ENCODE measurements at regions not wholly inside any gene's neighbourhood (a gene's known extent, or its start where the extent isn't known, plus 50 kb on each side); places are given as distances from the start of the nearest gene placed in this dataset.

DNA sequence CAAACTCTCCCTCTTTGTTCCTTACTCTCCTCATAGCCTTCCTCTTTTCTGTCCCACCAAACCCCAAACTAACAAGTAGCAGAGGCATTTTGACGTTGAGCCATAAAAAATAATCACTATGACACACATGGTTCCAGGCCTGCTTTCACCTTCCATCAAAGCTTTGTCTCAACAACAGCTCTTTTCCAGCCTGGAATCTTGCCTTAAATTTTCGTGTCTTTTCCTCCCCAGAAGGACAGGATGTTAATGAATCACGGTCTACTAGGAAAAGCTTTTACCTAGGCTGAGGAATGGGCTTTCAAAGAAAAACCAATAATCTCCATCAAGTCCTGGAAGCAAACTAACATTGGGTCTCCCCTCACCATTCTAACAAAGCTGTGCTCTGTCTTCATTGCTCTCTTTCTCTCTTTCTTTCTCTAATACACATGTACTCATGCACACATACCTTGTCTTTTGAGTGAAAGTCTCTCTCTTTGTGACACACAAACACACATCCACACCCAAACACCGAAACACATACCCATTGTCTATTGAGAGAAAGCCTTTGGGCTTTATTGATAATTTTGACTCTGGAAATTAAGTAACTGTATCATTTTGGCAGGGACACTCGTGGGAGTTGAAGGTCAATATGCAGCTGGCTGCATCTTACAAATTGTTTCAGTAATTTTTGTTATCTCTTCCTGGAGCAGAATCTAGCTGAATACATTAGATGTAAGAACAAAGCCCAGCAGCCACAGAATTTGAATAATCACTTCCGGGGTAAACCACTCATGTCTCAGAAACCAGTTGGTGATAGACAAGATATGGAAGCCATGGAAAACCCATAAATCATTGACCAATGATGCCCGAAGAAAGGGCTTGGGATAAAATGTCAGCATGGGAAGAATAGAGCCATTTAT lies 107.4 kb upstream of the SLC4A7 start:
- peak in 1 of 3 experiments; percentile 7 for DNase-seq (ENCODE audit: low read depth in 3 of 3)

GRCh38 chr3:27590437-27591298 lies 106.5 kb upstream of the SLC4A7 start:
- DNase-seq (ENCODE audit: low read depth in 3 of 3), result no peak

GRCh38 chr3:27589795-27590194 lies 105.6 kb upstream of the SLC4A7 start:
- no peak for DNase-seq (ENCODE audit: low read depth in 3 of 3)

- no peak for DNase-seq (ENCODE audit: low read depth in 3 of 3)
Observed at GRCh38 chr3:27585429-27585828, 101.2 kb upstream of the SLC4A7 start.

GRCh38 chr3:27584874-27585273 lies 100.7 kb upstream of the SLC4A7 start:
- DNase-seq (ENCODE audit: low read depth in 3 of 3), result no peak

- DNase-seq (ENCODE audit: low read depth in 3 of 3), result no peak
Observed at GRCh38 chr3:27581852-27582251, 97.7 kb upstream of the SLC4A7 start.

DNA sequence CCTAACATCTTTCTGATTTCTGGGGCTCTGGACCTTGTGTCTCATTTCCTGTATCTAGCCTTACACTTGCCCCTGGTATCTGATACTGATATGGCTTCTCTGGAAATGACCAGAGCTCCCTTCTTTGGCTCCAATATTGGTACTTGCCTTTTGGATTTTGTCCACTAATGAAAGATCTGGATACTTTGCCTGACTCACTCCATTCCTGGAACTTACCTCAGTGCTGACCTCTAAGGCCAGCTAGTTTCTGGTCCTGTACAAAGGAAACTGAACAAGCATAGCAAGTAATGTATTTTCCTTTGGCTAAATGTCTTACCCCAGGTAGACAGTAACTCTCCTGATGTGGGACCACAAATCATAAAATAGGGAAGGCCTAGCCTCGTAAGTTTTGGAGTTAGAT lies 93.8 kb upstream of the SLC4A7 start:
- DNase-seq (ENCODE audit: low read depth in 3 of 3), result no peak

DNA sequence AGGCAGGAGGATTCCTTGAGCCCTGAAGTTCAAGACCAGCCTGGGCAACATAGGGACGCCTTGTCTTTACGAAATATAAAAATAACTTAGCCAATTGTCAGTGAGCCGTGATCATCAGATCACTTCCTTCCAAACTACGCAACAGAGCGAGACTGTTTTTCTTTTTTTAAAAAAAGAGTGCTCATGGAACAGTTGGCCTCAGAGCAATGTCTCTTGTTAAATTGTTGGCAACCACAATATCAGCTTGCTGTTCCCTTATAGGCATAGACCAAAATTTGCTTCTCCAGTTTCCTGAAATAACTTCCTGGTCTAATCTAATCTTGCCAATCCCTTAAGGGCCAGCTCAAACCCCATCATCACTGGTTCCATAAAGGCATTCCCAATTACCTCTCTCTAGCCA lies 93.3 kb upstream of the SLC4A7 start:
- DNase-seq (ENCODE audit: low read depth in 3 of 3), result no peak

DNA sequence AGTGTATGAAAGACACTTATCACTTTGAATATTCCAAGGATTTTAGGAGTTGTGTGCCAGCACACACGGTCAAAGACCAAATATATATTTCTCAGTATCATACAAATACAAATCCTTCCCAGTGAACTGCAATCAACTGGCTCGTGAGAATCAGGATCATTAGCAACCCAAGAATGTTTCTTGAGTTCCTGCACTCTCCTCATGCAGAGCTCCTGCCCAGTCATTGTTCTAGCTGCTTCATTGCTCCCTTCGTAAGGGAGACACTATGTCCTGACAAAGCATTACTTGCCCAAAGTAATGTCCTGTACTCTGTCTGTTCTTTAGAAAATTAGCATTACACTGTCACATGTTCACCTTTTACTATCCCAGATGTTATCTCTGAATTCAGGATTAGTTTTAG lies 92.0 kb upstream of the SLC4A7 start:
- DNase-seq (ENCODE audit: low read depth in 3 of 3), result no peak

- no peak for DNase-seq (ENCODE audit: low read depth in 3 of 3)
Observed at GRCh38 chr3:27575499-27575898, 91.3 kb upstream of the SLC4A7 start.

DNA sequence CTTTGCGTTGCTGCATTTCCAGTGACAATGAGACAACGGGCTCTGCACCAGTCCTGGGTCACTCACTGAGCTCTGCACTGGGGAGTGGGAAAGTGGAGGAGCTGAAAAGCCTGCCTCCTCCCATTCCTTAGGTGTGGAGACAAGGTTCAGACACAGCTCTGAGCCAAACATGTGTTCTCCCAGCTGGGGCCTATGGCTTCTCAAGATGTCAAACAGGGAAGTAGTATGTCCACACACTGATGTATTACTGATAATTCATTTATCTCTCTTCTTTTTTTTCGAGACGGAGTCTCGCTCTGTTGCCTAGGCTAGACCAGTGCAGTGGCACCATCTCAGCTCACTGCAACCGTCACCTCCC lies 90.2 kb upstream of the SLC4A7 start:
- DNase-seq (ENCODE audit: low read depth in 3 of 3), result no peak

- no peak for DNase-seq (ENCODE audit: low read depth in 3 of 3)
Observed at GRCh38 chr3:27573780-27574437, 89.7 kb upstream of the SLC4A7 start.

DNA sequence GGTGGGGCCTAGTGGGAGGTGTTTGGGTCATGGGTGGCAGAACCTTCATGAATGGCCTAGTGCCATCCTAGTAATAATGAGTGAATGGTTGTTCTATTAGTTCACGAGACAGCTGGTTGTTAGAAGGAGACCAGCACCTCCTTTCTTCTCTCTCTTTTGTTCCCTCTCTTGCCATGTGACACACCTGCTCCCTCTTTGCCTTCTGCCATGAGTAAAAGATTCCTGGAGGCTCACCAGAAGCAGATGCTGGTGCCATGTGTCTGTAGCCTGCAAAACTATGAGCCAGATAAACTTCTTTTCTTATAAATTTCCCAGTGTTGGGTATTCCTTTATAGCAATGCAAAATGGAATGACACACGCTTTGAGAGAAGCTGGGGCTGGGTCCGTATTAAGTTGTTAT lies 89.0 kb upstream of the SLC4A7 start:
- DNase-seq (ENCODE audit: low read depth in 3 of 3), result no peak

GRCh38 chr3:27571345-27571744 lies 87.2 kb upstream of the SLC4A7 start:
- DNase-seq (ENCODE audit: low read depth in 3 of 3), result no peak

DNA sequence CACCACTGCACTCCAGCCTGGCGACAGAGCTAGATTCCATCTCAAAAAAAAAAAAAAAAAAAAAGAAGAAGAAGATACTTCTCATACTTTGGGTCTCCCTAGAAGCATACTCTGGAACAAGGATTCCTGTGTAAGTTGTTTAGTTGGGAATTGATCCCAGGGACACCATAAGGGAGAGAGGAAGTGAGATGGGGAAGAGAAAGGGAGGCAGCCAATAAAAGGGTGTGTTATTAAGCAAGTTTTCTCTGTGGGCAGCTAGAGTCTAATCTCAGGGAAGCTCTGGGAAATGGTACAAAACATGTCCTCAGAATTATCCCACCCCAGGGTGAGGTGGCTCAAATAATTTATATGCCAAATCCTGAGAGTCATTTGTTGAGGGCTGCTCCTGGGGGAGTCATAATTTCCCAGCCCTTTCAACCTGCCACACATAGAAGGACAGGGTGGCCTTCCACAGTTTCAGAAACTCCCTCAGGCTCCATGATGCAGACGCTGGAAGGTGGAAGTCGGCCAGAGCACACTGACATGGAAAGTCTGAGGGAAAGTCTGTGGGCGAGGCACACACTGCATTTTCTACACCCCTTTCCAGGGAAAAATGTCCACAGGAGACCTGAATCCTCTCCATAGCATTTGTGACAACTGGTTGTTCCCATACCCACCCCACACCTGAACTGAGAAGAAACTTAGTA lies 86.4 kb upstream of the SLC4A7 start:
- DNase-seq (ENCODE audit: low read depth in 3 of 3), result no peak

GRCh38 chr3:27568393-27568792 lies 84.2 kb upstream of the SLC4A7 start:
- DNase-seq (ENCODE audit: low read depth in 3 of 3), result no peak

DNA sequence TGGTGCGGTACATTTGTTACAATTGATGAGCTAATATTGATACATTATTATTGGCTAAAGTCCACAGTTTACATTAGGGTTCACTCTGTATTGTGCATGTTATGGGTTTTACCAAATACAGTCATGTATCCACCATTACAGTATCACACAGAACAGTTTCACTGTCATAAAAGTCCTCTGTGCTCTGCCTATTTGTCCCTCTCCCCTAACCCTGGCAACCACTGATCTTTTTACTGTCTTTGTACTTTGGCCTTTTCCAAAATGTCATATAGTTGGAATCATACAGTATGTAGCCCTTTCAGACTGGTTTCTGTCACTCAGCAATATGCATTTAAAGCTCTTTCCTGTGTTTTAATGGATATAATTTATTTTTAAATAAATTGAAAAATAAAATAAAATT lies 83.1 kb upstream of the SLC4A7 start:
- no peak for DNase-seq (ENCODE audit: low read depth in 3 of 3)

GRCh38 chr3:27565201-27565852 lies 81.1 kb upstream of the SLC4A7 start:
- no peak for DNase-seq (ENCODE audit: low read depth in 3 of 3)

- no peak for DNase-seq (ENCODE audit: low read depth in 3 of 3)
Observed at GRCh38 chr3:27561576-27561975, 77.4 kb upstream of the SLC4A7 start.

GRCh38 chr3:27560484-27561056 lies 76.4 kb upstream of the SLC4A7 start:
- DNase-seq (ENCODE audit: low read depth in 3 of 3), result no peak

DNA sequence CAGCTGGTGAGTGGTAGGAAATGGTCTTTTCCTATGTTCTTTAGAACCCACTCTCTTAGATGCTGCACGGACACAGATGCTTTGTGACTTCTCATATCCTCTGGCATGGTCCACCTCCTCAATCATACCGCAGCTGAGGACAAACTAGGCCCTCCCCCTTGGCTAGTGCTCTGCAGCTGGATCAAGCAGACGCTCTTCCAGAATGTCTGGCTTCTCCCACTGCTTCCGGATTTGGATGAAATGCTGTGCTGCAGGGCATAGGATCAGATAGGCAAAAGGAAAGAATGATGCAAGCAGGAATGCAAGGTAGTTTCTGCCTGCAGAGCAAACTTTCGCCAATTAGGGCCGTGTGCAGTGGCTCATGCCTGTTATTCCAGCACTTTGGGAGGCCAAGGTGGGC lies 75.7 kb upstream of the SLC4A7 start:
- DNase-seq (ENCODE audit: low read depth in 3 of 3), result no peak
